ENCODE measurements at regions not wholly inside any gene's neighbourhood (a gene's known extent, or its start where the extent isn't known, plus 50 kb on each side); places are given as distances from the start of the nearest gene placed in this dataset.

DNA sequence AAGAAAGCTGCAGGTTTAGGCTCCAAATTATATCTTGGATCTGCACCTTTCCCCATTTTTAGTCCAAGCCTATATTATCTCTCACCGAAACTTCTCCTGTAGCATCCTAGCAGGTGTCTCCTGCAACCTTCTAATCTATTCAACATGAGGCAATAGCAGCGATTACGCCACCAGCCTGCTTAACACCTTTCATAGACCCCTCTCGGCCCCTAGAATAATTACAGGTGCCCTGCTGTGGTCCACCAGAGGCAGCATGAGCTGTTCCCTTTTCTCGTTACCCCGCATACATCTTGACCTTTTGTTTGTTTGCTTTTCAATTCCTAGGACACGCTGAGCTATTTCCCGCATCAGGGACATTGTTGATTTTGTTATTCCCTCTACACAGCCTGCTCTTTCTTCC lies 361.9 kb downstream of the CYRIA start:
- Histone ChIP-seq H3K4me3 (ENCODE audit: extremely low read depth in 1 of 4, insufficient read depth in 2 of 4, low read depth in 3 of 4, low read length in 4 of 4) (no peak overlapping the region; a peak in 1 of 8 replicates), H4K8ac (ENCODE audit: extremely low read depth, insufficient read depth, low read length) (no peak overlapping the region), H3K9me3 (ENCODE audit: insufficient read depth in 2 of 2, low read depth in 1 of 2, low read length in 1 of 2) (no peaks in the 10 kb centered on the region; a peak in 1 of 4 replicates), H4K5ac (ENCODE audit: insufficient read length, low read depth, low read length) (no peak overlapping the region), H3K4ac (replicated peaks; ENCODE audit: insufficient read length, low read depth, low read length) (no peak overlapping the region), H3K23ac (ENCODE audit: insufficient read length) (no peak overlapping the region), H4K91ac (replicated peaks; ENCODE audit: insufficient read length, low read length) (no peak overlapping the region), H3K79me1 (ENCODE audit: low read depth, low read length) (no peaks in the 10 kb centered on the region), H2BK5ac (ENCODE audit: low read depth, low read length) (no peak overlapping the region), H2AK5ac (ENCODE audit: low read depth, low read length) (no peak overlapping the region), H3K23me2 (ENCODE audit: low read depth, low read length) (no peaks in the 10 kb centered on the region), H3K9ac (replicated peaks in 1 of 4; ENCODE audit: extremely low read depth in 1 of 4, low read depth in 3 of 4, low read length in 3 of 4) (no peak overlapping the region), H2AFZ (ENCODE audit: low read length) (peak overlapping the region; percentile 61; the same call in 1 of the 2 replicates), H2BK120ac (replicated peaks; ENCODE audit: low read depth, low read length) (no peak overlapping the region), H3K18ac (ENCODE audit: extremely low read depth, low read length) (no peak overlapping the region), H3K56ac (replicated peaks; ENCODE audit: insufficient read length, low read depth, low read length) (no peak overlapping the region), H3K79me2 (ENCODE audit: control insufficient read depth in 1 of 2, insufficient read depth in 2 of 2, low read length in 2 of 2) (no peaks in the 10 kb centered on the region), H2BK20ac (ENCODE audit: low read length) (peak overlapping the region; percentile 29; the same call in 1 of the 2 replicates), H3K36me3 (ENCODE audit: control insufficient read depth in 2 of 4, insufficient read depth in 4 of 4, low read length in 3 of 4) (no peaks in the 10 kb centered on the region), H3K27me3 (replicated peaks in 1 of 4; ENCODE audit: control insufficient read depth in 3 of 4, extremely low read depth in 1 of 4, insufficient read depth in 3 of 4, low read length in 3 of 4) (no peaks in the 10 kb centered on the region; a peak in 1 of 7 replicates), H3K14ac (ENCODE audit: insufficient read length) (no peak overlapping the region), H2BK12ac (ENCODE audit: low read depth, low read length) (no peak overlapping the region), H2BK15ac (ENCODE audit: low read length) (no peak overlapping the region), H4K20me1 (replicated peaks in 1 of 2; ENCODE audit: control insufficient read depth in 1 of 2, insufficient read depth in 2 of 2, low read length in 2 of 2) (no peaks in the 10 kb centered on the region), H3K27ac (ENCODE audit: low read depth, low read length) (no peak overlapping the region), H3K4me1 (replicated peaks in 1 of 4; ENCODE audit: control insufficient read depth in 3 of 4, insufficient read depth in 4 of 4, low read length in 3 of 4) (peaks cover 4 to 12% (median 11%) of the 10 kb centered on the region in 4 experiments; a peak in 5 of 7 replicates), H3K4me2 (ENCODE audit: insufficient read depth in 1 of 2, low read depth in 2 of 2, low read length in 2 of 2) (0 out of 4 replicates have a peak overlapping the region, but pooled peaks of 1 of the 2 experiments have one; percentile 32)
- ChIA-PET POLR2A (ENCODE audit: partially characterized antibody) (no interaction called here), CTCF (ENCODE audit: partially characterized antibody) (interaction anchor here (0.7 to 1.6 kb wide), 6 partner anchors 14 to 364 kb away, joined by 3 to 5 read pairs (median 4); no protein-coding TSS in a partner anchor)
- WGBS, 2 experiments (ENCODE audit: extremely low coverage in 1 of 2, insufficient coverage in 1 of 2, insufficient read length in 1 of 2, insufficient replicate concordance in 2 of 2, low coverage in 1 of 2, low lambda C conversion rate in 2 of 2, missing lambda C conversion rate in 1 of 2) = 54% methylated on average over 8 of the region's 8 CpGs; no CpG with 5 or more reads in 1 of the 2 experiments
- FAIRE-seq (peak; percentile 63), DNase-seq (ENCODE audit: low read depth in 1 of 2, low spot score in 2 of 2) (peak in 1 of 2 experiments; percentile 43)
- TF ChIP-seq HDAC6 (IDR thresholded peaks at IDR 0.05; ENCODE audit: low read depth, low read length) (no peak), RAD21 (IDR thresholded peaks at IDR 0.05 in 1 of 2, conservative IDR thresholded peaks at IDR 0.05 in 1 of 2; ENCODE audit: low read depth in 2 of 2, low read length in 2 of 2) (peak in 1 of 2 experiments; percentile 18; a peak in 2 of 4 replicates), RXRA (IDR thresholded peaks at IDR 0.05; ENCODE audit: insufficient read depth, low read depth, low read length) (no peak), CEBPB (IDR thresholded peaks at IDR 0.05; ENCODE audit: low read depth, low read length) (peak; percentile 75), KDM1A (IDR thresholded peaks at IDR 0.05; ENCODE audit: borderline replicate concordance, low read length) (no peak), JUND (IDR thresholded peaks at IDR 0.05; ENCODE audit: low read length) (no peak)
- TF ChIP-seq, protein P1, sequence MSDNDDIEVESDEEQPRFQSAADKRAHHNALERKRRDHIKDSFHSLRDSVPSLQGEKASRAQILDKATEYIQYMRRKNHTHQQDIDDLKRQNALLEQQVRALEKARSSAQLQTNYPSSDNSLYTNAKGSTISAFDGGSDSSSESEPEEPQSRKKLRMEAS (IDR thresholded peaks at IDR 0.05) = peak; percentile 42; the same call in 1 of the 2 replicates
- TF ChIP-seq, protein P2, sequence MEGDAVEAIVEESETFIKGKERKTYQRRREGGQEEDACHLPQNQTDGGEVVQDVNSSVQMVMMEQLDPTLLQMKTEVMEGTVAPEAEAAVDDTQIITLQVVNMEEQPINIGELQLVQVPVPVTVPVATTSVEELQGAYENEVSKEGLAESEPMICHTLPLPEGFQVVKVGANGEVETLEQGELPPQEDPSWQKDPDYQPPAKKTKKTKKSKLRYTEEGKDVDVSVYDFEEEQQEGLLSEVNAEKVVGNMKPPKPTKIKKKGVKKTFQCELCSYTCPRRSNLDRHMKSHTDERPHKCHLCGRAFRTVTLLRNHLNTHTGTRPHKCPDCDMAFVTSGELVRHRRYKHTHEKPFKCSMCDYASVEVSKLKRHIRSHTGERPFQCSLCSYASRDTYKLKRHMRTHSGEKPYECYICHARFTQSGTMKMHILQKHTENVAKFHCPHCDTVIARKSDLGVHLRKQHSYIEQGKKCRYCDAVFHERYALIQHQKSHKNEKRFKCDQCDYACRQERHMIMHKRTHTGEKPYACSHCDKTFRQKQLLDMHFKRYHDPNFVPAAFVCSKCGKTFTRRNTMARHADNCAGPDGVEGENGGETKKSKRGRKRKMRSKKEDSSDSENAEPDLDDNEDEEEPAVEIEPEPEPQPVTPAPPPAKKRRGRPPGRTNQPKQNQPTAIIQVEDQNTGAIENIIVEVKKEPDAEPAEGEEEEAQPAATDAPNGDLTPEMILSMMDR (IDR thresholded peaks at IDR 0.05; ENCODE audit: control extremely low read depth in 1 of 3, insufficient read depth in 1 of 3, low read depth in 1 of 3, low read length in 3 of 3) = peak in 2 of 3 experiments; percentile 8 to 28; a peak in 3 of 4 replicates

All from H1 (cell line).